AG04450 (cell line): ENCODE measurements at regions not wholly inside any gene's neighbourhood (a gene's known extent, or its start where the extent isn't known, plus 50 kb on each side); places are given as distances from the start of the nearest gene placed in this dataset.

ENCODE experiments used
- CTCF ChIA-PET: fragments of 300-600, 350-600 bp; formaldehyde crosslinking; extraction: SDS; loops from one replicate; lab custom pipeline; 2022; ENCODE audit warnings: antibody characterized with exemption, inconsistent platforms; lab: Charles Lee
- POLR2A ChIA-PET: fragments of 350-600 bp; formaldehyde crosslinking; extraction: SDS; loops from one replicate; lab custom pipeline; 2021; ENCODE audit warnings: antibody characterized with exemption, inconsistent platforms; lab: Yijun Ruan, JAX
- DNase-seq: peaks from one replicate; pipeline ENCODE4 v3.0.0-alpha.2; 2011; ENCODE audit warnings: low read depth, low spot score
- H3K27ac ChIP-seq: one replicate; pipeline ENCODE4 v1.5.1; 2012; ENCODE audit warnings: low read depth, low read length, control low read depth
- H3K27me3 ChIP-seq: one replicate; pipeline ENCODE4 v1.6.0; 2012; ENCODE audit warnings: low read length; ENCODE audit not compliant: control insufficient read depth, insufficient read depth
- H3K4me3 ChIP-seq: 2 replicates; pipeline ENCODE4 v1.5.1; 2011; ENCODE audit warnings: mild to moderate bottlenecking, low read depth, low read length, control low read depth
- H3K9me3 ChIP-seq: 2 replicates; pipeline ENCODE4 v1.5.1; 2012; ENCODE audit warnings: low read length; ENCODE audit not compliant: control insufficient read depth, insufficient read depth
- TF ChIP-seq, protein P1 (sequence below): IDR thresholded peaks from 2 replicates; pipeline ENCODE4 v1.5.1; 2011; ENCODE audit warnings: low read depth, low read length, control low read depth, inconsistent platforms

DNA sequence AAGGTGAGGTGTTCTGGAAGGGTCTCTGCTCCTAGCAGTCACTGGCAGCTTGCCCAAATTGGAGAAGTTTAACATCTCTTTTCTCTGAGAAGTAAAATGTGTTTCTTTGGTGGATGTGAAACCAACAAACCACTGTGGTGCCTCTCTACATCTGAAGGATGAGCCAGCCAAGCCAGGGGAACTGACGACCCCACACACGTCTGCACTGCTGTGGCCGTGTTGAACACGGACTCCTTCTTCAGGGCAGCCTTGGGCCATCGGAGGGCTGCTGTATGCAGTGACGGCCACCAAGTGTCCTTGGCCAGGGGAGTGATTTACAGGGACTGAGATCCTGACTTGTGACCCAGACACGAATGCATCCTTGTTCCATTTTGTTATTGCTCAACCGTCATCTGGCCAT is 207.8 kb downstream of the ACKR3 start:
- TF ChIP-seq, protein P1, sequence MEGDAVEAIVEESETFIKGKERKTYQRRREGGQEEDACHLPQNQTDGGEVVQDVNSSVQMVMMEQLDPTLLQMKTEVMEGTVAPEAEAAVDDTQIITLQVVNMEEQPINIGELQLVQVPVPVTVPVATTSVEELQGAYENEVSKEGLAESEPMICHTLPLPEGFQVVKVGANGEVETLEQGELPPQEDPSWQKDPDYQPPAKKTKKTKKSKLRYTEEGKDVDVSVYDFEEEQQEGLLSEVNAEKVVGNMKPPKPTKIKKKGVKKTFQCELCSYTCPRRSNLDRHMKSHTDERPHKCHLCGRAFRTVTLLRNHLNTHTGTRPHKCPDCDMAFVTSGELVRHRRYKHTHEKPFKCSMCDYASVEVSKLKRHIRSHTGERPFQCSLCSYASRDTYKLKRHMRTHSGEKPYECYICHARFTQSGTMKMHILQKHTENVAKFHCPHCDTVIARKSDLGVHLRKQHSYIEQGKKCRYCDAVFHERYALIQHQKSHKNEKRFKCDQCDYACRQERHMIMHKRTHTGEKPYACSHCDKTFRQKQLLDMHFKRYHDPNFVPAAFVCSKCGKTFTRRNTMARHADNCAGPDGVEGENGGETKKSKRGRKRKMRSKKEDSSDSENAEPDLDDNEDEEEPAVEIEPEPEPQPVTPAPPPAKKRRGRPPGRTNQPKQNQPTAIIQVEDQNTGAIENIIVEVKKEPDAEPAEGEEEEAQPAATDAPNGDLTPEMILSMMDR = no peak
- Histone ChIP-seq H3K9me3 (no peaks in the 10 kb centered on the region), H3K27ac (no peak overlapping the region), H3K4me3 (no peak overlapping the region), H3K27me3 (peaks cover 2% of the 10 kb centered on the region)
- ChIA-PET POLR2A (no interaction called here), CTCF (no interaction called here)
- no peak for DNase-seq

DNA sequence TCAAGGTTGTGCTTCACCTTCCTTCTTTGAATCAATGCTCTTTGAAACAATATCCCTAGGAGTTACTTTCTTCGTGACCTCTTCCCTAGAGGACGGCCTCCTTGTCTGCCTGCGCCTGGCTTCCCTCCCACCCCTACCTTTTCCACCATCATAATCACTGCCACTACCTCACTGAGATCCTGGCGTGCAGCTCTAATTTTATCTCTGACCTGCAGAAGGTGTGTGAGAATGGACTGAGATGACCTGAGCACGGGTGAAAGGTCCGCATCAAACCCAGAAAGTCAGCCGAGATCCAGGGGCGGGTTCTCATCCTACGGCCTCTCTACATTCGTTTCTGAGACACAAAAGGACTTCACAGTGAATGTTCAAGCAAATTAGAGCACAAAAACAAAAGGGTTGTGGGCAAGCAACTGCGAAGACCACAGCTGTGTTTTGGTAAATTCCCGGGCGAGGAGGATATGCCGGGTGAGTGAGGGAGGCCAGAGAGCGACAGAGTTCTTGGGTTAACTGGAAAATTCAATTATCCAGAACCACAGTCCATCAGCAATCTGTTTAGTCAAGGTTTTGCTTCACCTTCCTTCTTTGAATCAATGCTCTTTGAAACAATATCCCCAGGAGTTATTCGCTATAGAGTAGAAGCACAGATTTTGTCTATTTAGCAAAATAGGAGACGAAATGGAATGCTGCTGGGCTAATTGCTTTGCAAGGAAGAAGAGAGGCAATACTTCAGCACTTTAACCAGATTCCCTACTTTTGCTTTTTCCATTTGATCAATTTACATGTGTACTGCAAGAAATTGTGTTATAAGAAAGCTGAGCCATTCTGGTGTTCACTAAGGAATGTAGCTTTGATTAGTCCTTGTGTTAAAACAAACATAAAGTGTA is 212.6 kb downstream of the ACKR3 start:
- DNase-seq = no peak
- no peak overlapping the region for H3K27ac ChIP-seq
- H3K27me3 ChIP-seq = peaks cover 2% of the 10 kb centered on the region
- H3K9me3 ChIP-seq = no peaks in the 10 kb centered on the region
- no peak overlapping the region for H3K4me3 ChIP-seq
- ChIA-PET POLR2A (no interaction called here), CTCF (interaction anchor here (0.6 to 0.9 kb wide), 2 partner anchors 269 to 279 kb away, joined by 3 read pairs; no protein-coding TSS in a partner anchor)
- TF ChIP-seq, protein P1 = no peak

DNA sequence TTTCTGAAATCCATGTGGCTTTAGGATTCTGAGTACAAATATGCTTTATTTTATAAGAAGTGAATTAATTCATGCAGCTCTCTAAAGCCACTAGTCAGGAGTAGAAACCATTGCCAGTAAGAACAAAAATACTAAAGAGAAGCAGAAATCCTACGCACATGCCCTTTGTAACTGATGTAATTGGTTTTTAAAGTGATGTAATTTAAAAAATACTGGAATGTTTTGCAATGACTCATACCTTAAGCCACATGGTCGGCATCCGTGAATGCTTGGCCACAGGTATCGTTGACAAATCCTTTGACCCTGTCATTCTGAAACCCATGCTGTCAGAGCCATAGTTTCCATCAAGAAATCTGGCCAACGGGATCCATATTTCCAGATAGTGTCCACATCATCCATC is 213.3 kb downstream of the ACKR3 start:
- no peak overlapping the region for H3K27ac ChIP-seq
- TF ChIP-seq, protein P1 = no peak
- H3K4me3 ChIP-seq = no peak overlapping the region
- ChIA-PET CTCF (interaction anchor here (0.6 to 0.9 kb wide), 2 partner anchors 270 to 278 kb away, joined by 3 read pairs; no protein-coding TSS in a partner anchor), POLR2A (no interaction called here)
- H3K27me3 ChIP-seq = peaks cover 2% of the 10 kb centered on the region
- no peaks in the 10 kb centered on the region for H3K9me3 ChIP-seq
- no peak for DNase-seq

DNA sequence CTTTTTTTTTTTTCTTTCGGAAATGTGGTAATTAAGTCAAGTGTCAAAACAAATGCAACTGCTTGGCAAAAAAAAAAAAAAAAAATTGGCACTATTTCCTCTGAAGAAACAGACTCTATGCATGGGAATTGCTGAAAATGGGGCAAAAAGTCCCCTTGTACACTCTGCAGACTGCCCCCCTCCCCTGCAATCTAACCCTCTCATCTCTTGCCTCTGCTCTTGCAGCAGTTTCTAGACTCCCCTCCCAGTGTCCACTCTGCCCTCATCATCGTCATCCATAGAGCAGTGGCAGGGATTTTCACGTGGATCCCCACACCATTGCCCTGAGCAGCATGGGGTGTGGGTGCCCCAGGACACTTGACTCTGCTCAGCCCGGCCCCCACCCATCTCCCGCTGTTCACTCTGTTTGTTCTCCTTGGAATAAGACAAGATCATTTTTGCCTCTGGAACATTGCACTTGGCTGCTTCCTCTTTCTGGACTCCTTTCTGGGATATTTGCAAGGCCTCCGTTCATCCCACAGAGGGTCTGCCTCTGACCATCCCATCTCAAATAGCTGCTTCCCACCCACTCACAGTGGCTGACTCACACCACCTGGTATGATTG is 213.9 kb downstream of the ACKR3 start:
- ChIA-PET CTCF (no interaction called here), POLR2A (no interaction called here)
- Histone ChIP-seq H3K27me3 (peaks cover 2% of the 10 kb centered on the region), H3K27ac (no peak overlapping the region), H3K9me3 (no peaks in the 10 kb centered on the region), H3K4me3 (no peak overlapping the region)
- DNase-seq = no peak
- TF ChIP-seq, protein P1 = no peak

DNA sequence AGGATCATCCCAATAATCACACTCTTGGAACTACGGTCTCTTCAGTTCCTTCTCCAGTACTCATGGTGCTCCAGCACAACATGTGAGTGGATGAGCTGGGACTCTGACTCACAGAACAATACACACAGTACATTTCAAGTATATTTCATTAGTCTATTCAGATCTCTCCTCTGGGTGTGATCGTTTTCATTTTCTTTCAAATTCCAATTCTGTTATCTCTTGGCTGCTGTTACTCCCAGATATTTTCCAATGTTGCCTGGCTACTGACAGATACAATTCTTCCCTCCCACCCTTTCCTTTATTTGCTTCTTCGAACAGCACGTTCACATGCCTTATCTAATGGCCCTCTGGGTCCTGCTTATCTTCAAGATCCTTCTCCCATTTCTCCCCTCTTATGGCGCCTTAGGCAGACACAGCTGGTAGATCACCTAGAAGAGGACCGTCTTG is 216.0 kb downstream of the ACKR3 start:
- CTCF ChIA-PET = no interaction called here
- no peak for DNase-seq
- TF ChIP-seq, protein P1 = no peak
- H3K27me3 ChIP-seq = peaks cover 2% of the 10 kb centered on the region
- no peaks in the 10 kb centered on the region for H3K9me3 ChIP-seq
- H3K4me3 ChIP-seq = no peak overlapping the region
- no peak overlapping the region for H3K27ac ChIP-seq
- POLR2A ChIA-PET = no interaction called here
